AG04450 (cell line): ENCODE measurements at regions not wholly inside any gene's neighbourhood (a gene's known extent, or its start where the extent isn't known, plus 50 kb on each side); places are given as distances from the start of the nearest gene placed in this dataset.

Experiments used
- CTCF ChIA-PET: fragments of 300-600, 350-600 bp; formaldehyde crosslinking; extraction: SDS; loops from one replicate; lab custom pipeline; 2022; ENCODE audit warnings: antibody characterized with exemption, inconsistent platforms; lab: Charles Lee
- POLR2A ChIA-PET: fragments of 350-600 bp; formaldehyde crosslinking; extraction: SDS; loops from one replicate; lab custom pipeline; 2021; ENCODE audit warnings: antibody characterized with exemption, inconsistent platforms; lab: Yijun Ruan, JAX
- DNase-seq: peaks from one replicate; pipeline ENCODE4 v3.0.0-alpha.2; 2011; ENCODE audit warnings: low read depth, low spot score
- H3K27ac ChIP-seq: one replicate; pipeline ENCODE4 v1.5.1; 2012; ENCODE audit warnings: low read depth, low read length, control low read depth
- H3K27me3 ChIP-seq: one replicate; pipeline ENCODE4 v1.6.0; 2012; ENCODE audit warnings: low read length; ENCODE audit not compliant: control insufficient read depth, insufficient read depth
- H3K4me3 ChIP-seq: 2 replicates; pipeline ENCODE4 v1.5.1; 2011; ENCODE audit warnings: mild to moderate bottlenecking, low read depth, low read length, control low read depth
- H3K9me3 ChIP-seq: 2 replicates; pipeline ENCODE4 v1.5.1; 2012; ENCODE audit warnings: low read length; ENCODE audit not compliant: control insufficient read depth, insufficient read depth
- CTCF ChIP-seq: IDR thresholded peaks from 2 replicates; pipeline ENCODE4 v1.5.1; 2011; ENCODE audit warnings: low read depth, low read length, control low read depth, inconsistent platforms

- no peak for DNase-seq
- ChIA-PET POLR2A (no interaction called here), CTCF (no interaction called here)
- no peak overlapping the region for H3K27ac ChIP-seq
- no peaks in the 10 kb centered on the region for H3K27me3 ChIP-seq
- no peak for TF ChIP-seq CTCF
- peaks cover 84% of the 10 kb centered on the region for H3K9me3 ChIP-seq
- no peak overlapping the region for H3K4me3 ChIP-seq
Observed at GRCh38 chr19:29022165-29022564, 190.8 kb downstream of the UQCRFS1 start.

GRCh38 chr19:29021232-29021916 lies 191.6 kb downstream of the UQCRFS1 start:
- H3K27me3 ChIP-seq: no peaks in the 10 kb centered on the region
- POLR2A ChIA-PET: no interaction called here

GRCh38 chr19:29019403-29019802 lies 193.5 kb downstream of the UQCRFS1 start:
- H3K4me3 ChIP-seq: no peak overlapping the region
- H3K27ac ChIP-seq: no peak overlapping the region
- no peaks in the 10 kb centered on the region for H3K27me3 ChIP-seq
- DNase-seq: no peak
- POLR2A ChIA-PET: no interaction called here
- no peak for TF ChIP-seq CTCF
- peaks cover 75% of the 10 kb centered on the region for H3K9me3 ChIP-seq
- CTCF ChIA-PET: no interaction called here

More at GRCh38 chr19:29021232-29021916, 191.6 kb downstream of the UQCRFS1 start:
- H3K27ac ChIP-seq: no peak overlapping the region
- TF ChIP-seq CTCF: no peak
- CTCF ChIA-PET: no interaction called here
- H3K9me3 ChIP-seq: peaks cover 83% of the 10 kb centered on the region
- no peak overlapping the region for H3K4me3 ChIP-seq
- DNase-seq: no peak

- H3K4me3 ChIP-seq: no peak overlapping the region
- POLR2A ChIA-PET: no interaction called here
- H3K27ac ChIP-seq: no peak overlapping the region
- no peaks in the 10 kb centered on the region for H3K27me3 ChIP-seq
- CTCF ChIA-PET: no interaction called here
- H3K9me3 ChIP-seq: peaks cover 74% of the 10 kb centered on the region
- no peak for DNase-seq
- no peak for TF ChIP-seq CTCF
Observed at GRCh38 chr19:29018542-29018941, 194.4 kb downstream of the UQCRFS1 start.

- no peaks in the 10 kb centered on the region for H3K27me3 ChIP-seq
- H3K4me3 ChIP-seq: no peak overlapping the region
- H3K9me3 ChIP-seq: peaks cover 71% of the 10 kb centered on the region
- no peak overlapping the region for H3K27ac ChIP-seq
- ChIA-PET POLR2A (no interaction called here), CTCF (no interaction called here)
- no peak for TF ChIP-seq CTCF
- DNase-seq: no peak
Observed at GRCh38 chr19:29017788-29018187, 195.2 kb downstream of the UQCRFS1 start.
